ENCODE measurements at regions not wholly inside any gene's neighbourhood (a gene's known extent, or its start where the extent isn't known, plus 50 kb on each side); places are given as distances from the start of the nearest gene placed in this dataset.

- DNase-seq = no peak
Observed at GRCh38 chr2:120428748-120429147, 82.8 kb downstream of the INHBB start.

GRCh38 chr2:120429586-120430500, 83.9 kb downstream of the INHBB start:
- no peak for DNase-seq

GRCh38 chr2:120430501-120430830, 84.5 kb downstream of the INHBB start:
- no peak for DNase-seq

- no peak for DNase-seq
Observed at GRCh38 chr2:120430957-120431356, 85.0 kb downstream of the INHBB start.

- no peak for DNase-seq
Observed at GRCh38 chr2:120431386-120432292, 85.7 kb downstream of the INHBB start.

- DNase-seq = no peak
Observed at GRCh38 chr2:120432293-120432975, 86.5 kb downstream of the INHBB start.

- no peak for DNase-seq
Observed at GRCh38 chr2:120432976-120433815, 87.3 kb downstream of the INHBB start.

- DNase-seq = no peak
Observed at GRCh38 chr2:120433816-120434290, 87.9 kb downstream of the INHBB start.

GRCh38 chr2:120434492-120435308, 88.8 kb downstream of the INHBB start:
- no peak for DNase-seq

- DNase-seq = no peak
Observed at GRCh38 chr2:120435671-120436459, 89.9 kb downstream of the INHBB start.

- no peak for DNase-seq
Observed at GRCh38 chr2:120436460-120436739, 90.5 kb downstream of the INHBB start.

GRCh38 chr2:120436885-120437603, 91.1 kb downstream of the INHBB start:
- DNase-seq = no peak

- no peak for DNase-seq
Observed at GRCh38 chr2:120437604-120438000, 91.7 kb downstream of the INHBB start.

- no peak for DNase-seq
Observed at GRCh38 chr2:120438301-120439066, 92.5 kb downstream of the INHBB start.

- DNase-seq = no peak
Observed at GRCh38 chr2:120439067-120439368, 93.1 kb downstream of the INHBB start.

GRCh38 chr2:120439637-120440384, 93.9 kb downstream of the INHBB start:
- no peak for DNase-seq

GRCh38 chr2:120440521-120441350, 94.8 kb downstream of the INHBB start:
- DNase-seq = no peak

GRCh38 chr2:120441351-120441700, 95.4 kb downstream of the INHBB start:
- DNase-seq = no peak

All from T-helper 9 cell (primary cell).